GM23338 (cell line): ENCODE measurements at regions not wholly inside any gene's neighbourhood (a gene's known extent, or its start where the extent isn't known, plus 50 kb on each side); places are given as distances from the start of the nearest gene placed in this dataset.

Experiments used
- ATAC-seq: fragments of 200-7000 bp; cut with Tn5 transposase; 3 replicates; pipeline ENCODE4 v1.9.1; 2020
- DNase-seq: peaks from one replicate; pipeline ENCODE4 v3.0.0-alpha.2; 2015; ENCODE audit warnings: low spot score
- H2AFZ ChIP-seq: fragments of 200-600 bp; sonication (generic); 2 replicates; pipeline ENCODE4 v1.8.0; 2016; ENCODE audit warnings: antibody characterized with exemption, mild to moderate bottlenecking, moderate library complexity
- H3F3A ChIP-seq: fragments of 200-600 bp; sonication (generic); replicated peaks from 2 replicates; pipeline ENCODE4 v1.8.0; 2017; ENCODE audit warnings: antibody characterized with exemption, mixed run types, low read depth
- H3K27ac ChIP-seq: fragments of 200-600 bp; sonication (generic); 2 replicates; pipeline ENCODE4 v1.6.1; 2016; ENCODE audit warnings: low read depth
- H3K27me3 ChIP-seq: fragments of 200-600 bp; sonication (generic); 2 replicates; pipeline ENCODE4 v1.8.0; 2016; ENCODE audit warnings: mild to moderate bottlenecking, mixed run types, moderate library complexity; ENCODE audit not compliant: insufficient read depth
- H3K36me3 ChIP-seq: fragments of 200-600 bp; sonication (generic); 2 replicates; pipeline ENCODE4 v1.8.0; 2016; ENCODE audit warnings: mild to moderate bottlenecking; ENCODE audit not compliant: insufficient read depth
- H3K4me1 ChIP-seq: fragments of 200-600 bp; sonication (generic); 2 replicates; pipeline ENCODE4 v1.8.0; 2016; ENCODE audit warnings: mild to moderate bottlenecking, moderate library complexity; ENCODE audit not compliant: insufficient read depth
- H3K4me2 ChIP-seq: fragments of 200-600 bp; sonication (generic); 2 replicates; pipeline ENCODE4 v1.7.1; 2017; ENCODE audit warnings: mixed run types
- H3K4me3 ChIP-seq: fragments of 200-600 bp; sonication (generic); 2 replicates; pipeline ENCODE4 v1.6.1; 2016; ENCODE audit warnings: mixed run types
- H3K79me2 ChIP-seq: fragments of 200-600 bp; sonication (generic); replicated peaks from 2 replicates; pipeline ENCODE4 v1.8.0; 2017; ENCODE audit warnings: mild to moderate bottlenecking; ENCODE audit not compliant: insufficient read depth
- H3K9me2 ChIP-seq: fragments of 200-600 bp; sonication (generic); 2 replicates; pipeline ENCODE4 v1.8.0; 2017; ENCODE audit not compliant: insufficient read depth
- H4K20me1 ChIP-seq: fragments of 200-600 bp; sonication (generic); replicated peaks from 2 replicates; pipeline ENCODE4 v1.8.0; 2017; ENCODE audit warnings: mild to moderate bottlenecking; ENCODE audit not compliant: insufficient read depth
- H3K27ac Mint-ChIP-seq: 2 replicates; pipeline ENCODE4 v1.8.0; 2020; ENCODE audit warnings: inconsistent platforms, mild to moderate bottlenecking, moderate library complexity, mixed read lengths
- H3K27me3 Mint-ChIP-seq: 3 replicates; pipeline ENCODE4 v1.8.0; 2022; ENCODE audit warnings: low read depth, mild to moderate bottlenecking, moderate library complexity, mixed read lengths, inconsistent platforms; ENCODE audit not compliant: insufficient read depth, poor library complexity
- H3K36me3 Mint-ChIP-seq: 3 replicates; pipeline ENCODE4 v1.8.0; 2021; ENCODE audit warnings: low read depth, mild to moderate bottlenecking, inconsistent platforms, moderate library complexity, mixed read lengths
- H3K4me1 Mint-ChIP-seq: 3 replicates; pipeline ENCODE4 v1.8.0; 2020; ENCODE audit warnings: mild to moderate bottlenecking, inconsistent platforms, mixed read lengths
- H3K4me3 Mint-ChIP-seq: 3 replicates; pipeline ENCODE4 v1.8.0; 2021; ENCODE audit warnings: moderate library complexity, mild to moderate bottlenecking, inconsistent platforms, mixed read lengths
- H3K9me3 Mint-ChIP-seq: 3 replicates; pipeline ENCODE4 v1.8.0; 2020; ENCODE audit warnings: moderate library complexity, mild to moderate bottlenecking, inconsistent platforms, mixed read lengths
- CREB1 ChIP-seq: fragments of 250-450 bp; sonication (Bioruptor Pico); IDR thresholded peaks from 2 replicates; pipeline ENCODE4 v1.5.0; 2020; ENCODE audit warnings: low read depth, mild to moderate bottlenecking, moderate library complexity
- EZH2phosphoT487 ChIP-seq: fragments of 200-600 bp; sonication (generic); IDR thresholded peaks from one replicate; pipeline ENCODE4 v1.8.1; 2018; ENCODE audit warnings: antibody characterized with exemption; ENCODE audit not compliant: unreplicated experiment
- JUNB ChIP-seq: IDR thresholded peaks from one replicate; pipeline ENCODE4 v1.6.1; 2016; ENCODE audit warnings: antibody characterized with exemption; ENCODE audit not compliant: unreplicated experiment
- NANOG ChIP-seq: IDR thresholded peaks from 2 replicates; pipeline ENCODE4 v1.6.1; 2016; ENCODE audit warnings: antibody characterized with exemption, borderline replicate concordance
- POLR2AphosphoS5 ChIP-seq: IDR thresholded peaks from 2 replicates; pipeline ENCODE4 v1.6.1; 2016; ENCODE audit warnings: antibody characterized with exemption, low read depth
- STAT1 ChIP-seq: IDR thresholded peaks from one replicate; pipeline ENCODE4 v1.6.1; 2016; ENCODE audit warnings: antibody characterized with exemption; ENCODE audit not compliant: unreplicated experiment
- ZNF114 ChIP-seq: fragments of 250-450 bp; sonication (Bioruptor Pico); IDR thresholded peaks from 2 replicates; pipeline ENCODE4 v1.5.0; 2020; ENCODE audit warnings: mild to moderate bottlenecking, moderate library complexity
- ZNF331 ChIP-seq: fragments of 250-450 bp; sonication (Bioruptor Pico); IDR thresholded peaks from 2 replicates; pipeline ENCODE4 v1.5.0; 2020; ENCODE audit warnings: low read depth, mild to moderate bottlenecking, moderate library complexity
- TF ChIP-seq, protein P1 (sequence below), 2 experiments: fragments of 200-600 bp in 1 of 2; sonication (generic) in 1 of 2; conservative IDR thresholded peaks; 2 replicates each; pipeline versions ENCODE4 v1.5.1 to v1.6.1; 2016 to 2017; ENCODE audit warnings: antibody characterized with exemption in 2 of 2, low read depth in 2 of 2, mild to moderate bottlenecking in 2 of 2, moderate library complexity in 1 of 2
- TF ChIP-seq, protein P2 (sequence below): fragments of 250-450 bp; sonication (Bioruptor Pico); IDR thresholded peaks from 2 replicates; pipeline ENCODE4 v1.5.0; 2020; ENCODE audit warnings: mild to moderate bottlenecking, moderate library complexity
- TF ChIP-seq, protein P3 (sequence below): IDR thresholded peaks from one replicate; pipeline ENCODE4 v1.6.1; 2018; ENCODE audit warnings: antibody characterized with exemption; ENCODE audit not compliant: unreplicated experiment
- TF ChIP-seq, protein P4 (sequence below): IDR thresholded peaks from 2 replicates; pipeline ENCODE4 v1.6.1; 2016; ENCODE audit warnings: antibody characterized with exemption

DNA sequence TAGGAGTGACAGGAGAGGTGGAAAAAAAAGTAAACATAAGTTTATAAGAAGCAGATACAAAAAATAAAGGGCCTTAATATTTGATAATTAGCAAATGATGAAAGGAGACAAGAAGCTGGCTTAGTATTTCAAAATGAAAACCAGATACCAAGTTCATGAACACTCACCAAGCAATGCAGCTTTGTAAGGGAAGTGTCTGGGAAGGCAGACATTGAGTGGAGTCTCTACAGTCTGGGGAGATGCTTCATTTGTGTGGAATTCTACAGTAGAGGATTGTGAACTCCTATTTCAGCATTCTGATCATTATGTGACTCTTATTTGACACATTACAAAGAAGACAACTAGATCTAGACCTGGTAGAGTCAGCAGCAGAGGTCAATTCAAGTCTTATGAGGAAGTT is 1072.7 kb downstream of the DSC3 start (continued):
- TF ChIP-seq STAT1: no peak
- TF ChIP-seq, protein P1, sequence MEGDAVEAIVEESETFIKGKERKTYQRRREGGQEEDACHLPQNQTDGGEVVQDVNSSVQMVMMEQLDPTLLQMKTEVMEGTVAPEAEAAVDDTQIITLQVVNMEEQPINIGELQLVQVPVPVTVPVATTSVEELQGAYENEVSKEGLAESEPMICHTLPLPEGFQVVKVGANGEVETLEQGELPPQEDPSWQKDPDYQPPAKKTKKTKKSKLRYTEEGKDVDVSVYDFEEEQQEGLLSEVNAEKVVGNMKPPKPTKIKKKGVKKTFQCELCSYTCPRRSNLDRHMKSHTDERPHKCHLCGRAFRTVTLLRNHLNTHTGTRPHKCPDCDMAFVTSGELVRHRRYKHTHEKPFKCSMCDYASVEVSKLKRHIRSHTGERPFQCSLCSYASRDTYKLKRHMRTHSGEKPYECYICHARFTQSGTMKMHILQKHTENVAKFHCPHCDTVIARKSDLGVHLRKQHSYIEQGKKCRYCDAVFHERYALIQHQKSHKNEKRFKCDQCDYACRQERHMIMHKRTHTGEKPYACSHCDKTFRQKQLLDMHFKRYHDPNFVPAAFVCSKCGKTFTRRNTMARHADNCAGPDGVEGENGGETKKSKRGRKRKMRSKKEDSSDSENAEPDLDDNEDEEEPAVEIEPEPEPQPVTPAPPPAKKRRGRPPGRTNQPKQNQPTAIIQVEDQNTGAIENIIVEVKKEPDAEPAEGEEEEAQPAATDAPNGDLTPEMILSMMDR (conservative IDR thresholded peaks at IDR 0.05; ENCODE audit: low read depth in 2 of 2): no peak
- TF ChIP-seq ZNF114: no peak

DNA sequence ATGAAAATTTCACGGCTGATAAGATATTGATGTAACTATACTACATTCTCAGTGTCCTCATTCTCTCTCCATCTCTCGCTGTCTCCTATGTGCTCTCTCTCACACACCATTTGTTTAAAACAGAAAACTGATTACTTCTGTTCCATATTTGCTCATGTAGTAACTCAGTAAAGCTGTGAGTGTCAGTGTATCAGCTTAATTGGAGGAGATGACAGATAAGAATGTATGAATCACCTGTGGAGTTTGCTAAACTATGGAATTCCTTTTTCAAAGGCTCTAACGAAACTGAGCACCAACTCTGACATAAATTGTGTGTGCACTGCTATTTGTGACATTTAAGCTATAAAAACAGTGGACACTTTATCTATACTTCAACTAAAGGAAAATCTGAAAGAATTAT is 1080.0 kb downstream of the DSC3 start:
- no peak overlapping the region for H3K4me2 ChIP-seq
- H3K79me2 ChIP-seq: no peaks in the 10 kb centered on the region
- H4K20me1 ChIP-seq: no peaks in the 10 kb centered on the region
- DNase-seq (no peak), ATAC-seq (no peak)
- no peaks in the 10 kb centered on the region for H3K9me2 ChIP-seq
- no peaks in the 10 kb centered on the region for H3K4me1 ChIP-seq
- H3K36me3 Mint-ChIP-seq: no peaks in the 10 kb centered on the region
- H3K9me3 Mint-ChIP-seq: no peaks in the 10 kb centered on the region
- no peak overlapping the region for H3K27ac Mint-ChIP-seq
- no peak overlapping the region for H3K27ac ChIP-seq
- TF ChIP-seq CREB1 (CRISPR knock-in tag) (no peak), JUNB (no peak), NANOG (no peak), POLR2AphosphoS5 (no peak), STAT1 (no peak), ZNF331 (CRISPR knock-in tag) (no peak), EZH2phosphoT487 (no peak)
- TF ChIP-seq, protein P2, sequence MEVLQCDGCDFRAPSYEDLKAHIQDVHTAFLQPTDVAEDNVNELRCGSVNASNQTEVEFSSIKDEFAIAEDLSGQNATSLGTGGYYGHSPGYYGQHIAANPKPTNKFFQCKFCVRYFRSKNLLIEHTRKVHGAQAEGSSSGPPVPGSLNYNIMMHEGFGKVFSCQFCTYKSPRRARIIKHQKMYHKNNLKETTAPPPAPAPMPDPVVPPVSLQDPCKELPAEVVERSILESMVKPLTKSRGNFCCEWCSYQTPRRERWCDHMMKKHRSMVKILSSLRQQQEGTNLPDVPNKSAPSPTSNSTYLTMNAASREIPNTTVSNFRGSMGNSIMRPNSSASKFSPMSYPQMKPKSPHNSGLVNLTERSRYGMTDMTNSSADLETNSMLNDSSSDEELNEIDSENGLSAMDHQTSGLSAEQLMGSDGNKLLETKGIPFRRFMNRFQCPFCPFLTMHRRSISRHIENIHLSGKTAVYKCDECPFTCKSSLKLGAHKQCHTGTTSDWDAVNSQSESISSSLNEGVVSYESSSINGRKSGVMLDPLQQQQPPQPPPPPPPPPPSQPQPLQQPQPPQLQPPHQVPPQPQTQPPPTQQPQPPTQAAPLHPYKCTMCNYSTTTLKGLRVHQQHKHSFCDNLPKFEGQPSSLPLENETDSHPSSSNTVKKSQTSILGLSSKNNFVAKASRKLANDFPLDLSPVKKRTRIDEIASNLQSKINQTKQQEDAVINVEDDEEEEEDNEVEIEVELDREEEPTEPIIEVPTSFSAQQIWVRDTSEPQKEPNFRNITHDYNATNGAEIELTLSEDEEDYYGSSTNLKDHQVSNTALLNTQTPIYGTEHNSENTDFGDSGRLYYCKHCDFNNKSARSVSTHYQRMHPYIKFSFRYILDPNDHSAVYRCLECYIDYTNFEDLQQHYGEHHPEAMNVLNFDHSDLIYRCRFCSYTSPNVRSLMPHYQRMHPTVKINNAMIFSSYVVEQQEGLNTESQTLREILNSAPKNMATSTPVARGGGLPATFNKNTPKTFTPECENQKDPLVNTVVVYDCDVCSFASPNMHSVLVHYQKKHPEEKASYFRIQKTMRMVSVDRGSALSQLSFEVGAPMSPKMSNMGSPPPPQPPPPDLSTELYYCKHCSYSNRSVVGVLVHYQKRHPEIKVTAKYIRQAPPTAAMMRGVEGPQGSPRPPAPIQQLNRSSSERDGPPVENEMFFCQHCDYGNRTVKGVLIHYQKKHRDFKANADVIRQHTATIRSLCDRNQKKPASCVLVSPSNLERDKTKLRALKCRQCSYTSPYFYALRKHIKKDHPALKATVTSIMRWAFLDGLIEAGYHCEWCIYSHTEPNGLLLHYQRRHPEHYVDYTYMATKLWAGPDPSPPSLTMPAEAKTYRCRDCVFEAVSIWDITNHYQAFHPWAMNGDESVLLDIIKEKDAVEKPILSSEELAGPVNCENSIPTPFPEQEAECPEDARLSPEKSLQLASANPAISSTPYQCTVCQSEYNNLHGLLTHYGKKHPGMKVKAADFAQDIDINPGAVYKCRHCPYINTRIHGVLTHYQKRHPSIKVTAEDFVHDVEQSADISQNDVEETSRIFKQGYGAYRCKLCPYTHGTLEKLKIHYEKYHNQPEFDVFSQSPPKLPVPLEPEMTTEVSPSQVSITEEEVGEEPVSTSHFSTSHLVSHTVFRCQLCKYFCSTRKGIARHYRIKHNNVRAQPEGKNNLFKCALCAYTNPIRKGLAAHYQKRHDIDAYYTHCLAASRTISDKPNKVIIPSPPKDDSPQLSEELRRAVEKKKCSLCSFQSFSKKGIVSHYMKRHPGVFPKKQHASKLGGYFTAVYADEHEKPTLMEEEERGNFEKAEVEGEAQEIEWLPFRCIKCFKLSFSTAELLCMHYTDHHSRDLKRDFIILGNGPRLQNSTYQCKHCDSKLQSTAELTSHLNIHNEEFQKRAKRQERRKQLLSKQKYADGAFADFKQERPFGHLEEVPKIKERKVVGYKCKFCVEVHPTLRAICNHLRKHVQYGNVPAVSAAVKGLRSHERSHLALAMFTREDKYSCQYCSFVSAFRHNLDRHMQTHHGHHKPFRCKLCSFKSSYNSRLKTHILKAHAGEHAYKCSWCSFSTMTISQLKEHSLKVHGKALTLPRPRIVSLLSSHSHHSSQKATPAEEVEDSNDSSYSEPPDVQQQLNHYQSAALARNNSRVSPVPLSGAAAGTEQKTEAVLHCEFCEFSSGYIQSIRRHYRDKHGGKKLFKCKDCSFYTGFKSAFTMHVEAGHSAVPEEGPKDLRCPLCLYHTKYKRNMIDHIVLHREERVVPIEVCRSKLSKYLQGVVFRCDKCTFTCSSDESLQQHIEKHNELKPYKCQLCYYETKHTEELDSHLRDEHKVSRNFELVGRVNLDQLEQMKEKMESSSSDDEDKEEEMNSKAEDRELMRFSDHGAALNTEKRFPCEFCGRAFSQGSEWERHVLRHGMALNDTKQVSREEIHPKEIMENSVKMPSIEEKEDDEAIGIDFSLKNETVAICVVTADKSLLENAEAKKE (CRISPR knock-in tag): no peak
- TF ChIP-seq, protein P3, sequence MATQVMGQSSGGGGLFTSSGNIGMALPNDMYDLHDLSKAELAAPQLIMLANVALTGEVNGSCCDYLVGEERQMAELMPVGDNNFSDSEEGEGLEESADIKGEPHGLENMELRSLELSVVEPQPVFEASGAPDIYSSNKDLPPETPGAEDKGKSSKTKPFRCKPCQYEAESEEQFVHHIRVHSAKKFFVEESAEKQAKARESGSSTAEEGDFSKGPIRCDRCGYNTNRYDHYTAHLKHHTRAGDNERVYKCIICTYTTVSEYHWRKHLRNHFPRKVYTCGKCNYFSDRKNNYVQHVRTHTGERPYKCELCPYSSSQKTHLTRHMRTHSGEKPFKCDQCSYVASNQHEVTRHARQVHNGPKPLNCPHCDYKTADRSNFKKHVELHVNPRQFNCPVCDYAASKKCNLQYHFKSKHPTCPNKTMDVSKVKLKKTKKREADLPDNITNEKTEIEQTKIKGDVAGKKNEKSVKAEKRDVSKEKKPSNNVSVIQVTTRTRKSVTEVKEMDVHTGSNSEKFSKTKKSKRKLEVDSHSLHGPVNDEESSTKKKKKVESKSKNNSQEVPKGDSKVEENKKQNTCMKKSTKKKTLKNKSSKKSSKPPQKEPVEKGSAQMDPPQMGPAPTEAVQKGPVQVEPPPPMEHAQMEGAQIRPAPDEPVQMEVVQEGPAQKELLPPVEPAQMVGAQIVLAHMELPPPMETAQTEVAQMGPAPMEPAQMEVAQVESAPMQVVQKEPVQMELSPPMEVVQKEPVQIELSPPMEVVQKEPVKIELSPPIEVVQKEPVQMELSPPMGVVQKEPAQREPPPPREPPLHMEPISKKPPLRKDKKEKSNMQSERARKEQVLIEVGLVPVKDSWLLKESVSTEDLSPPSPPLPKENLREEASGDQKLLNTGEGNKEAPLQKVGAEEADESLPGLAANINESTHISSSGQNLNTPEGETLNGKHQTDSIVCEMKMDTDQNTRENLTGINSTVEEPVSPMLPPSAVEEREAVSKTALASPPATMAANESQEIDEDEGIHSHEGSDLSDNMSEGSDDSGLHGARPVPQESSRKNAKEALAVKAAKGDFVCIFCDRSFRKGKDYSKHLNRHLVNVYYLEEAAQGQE: no peak
- TF ChIP-seq, protein P4, sequence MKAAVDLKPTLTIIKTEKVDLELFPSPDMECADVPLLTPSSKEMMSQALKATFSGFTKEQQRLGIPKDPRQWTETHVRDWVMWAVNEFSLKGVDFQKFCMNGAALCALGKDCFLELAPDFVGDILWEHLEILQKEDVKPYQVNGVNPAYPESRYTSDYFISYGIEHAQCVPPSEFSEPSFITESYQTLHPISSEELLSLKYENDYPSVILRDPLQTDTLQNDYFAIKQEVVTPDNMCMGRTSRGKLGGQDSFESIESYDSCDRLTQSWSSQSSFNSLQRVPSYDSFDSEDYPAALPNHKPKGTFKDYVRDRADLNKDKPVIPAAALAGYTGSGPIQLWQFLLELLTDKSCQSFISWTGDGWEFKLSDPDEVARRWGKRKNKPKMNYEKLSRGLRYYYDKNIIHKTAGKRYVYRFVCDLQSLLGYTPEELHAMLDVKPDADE: no peak
- H3K4me1 Mint-ChIP-seq: no peaks in the 10 kb centered on the region
- no peaks in the 10 kb centered on the region for H3K27me3 ChIP-seq
- H3K27me3 Mint-ChIP-seq: no peaks in the 10 kb centered on the region
- H3K4me3 ChIP-seq: no peak overlapping the region
- H3K36me3 ChIP-seq: no peaks in the 10 kb centered on the region
- H2AFZ ChIP-seq: no peak overlapping the region
- H3K4me3 Mint-ChIP-seq: no peak overlapping the region
- H3F3A ChIP-seq: no peaks in the 10 kb centered on the region
